ENCODE measurements at regions not wholly inside any gene's neighbourhood (a gene's known extent, or its start where the extent isn't known, plus 50 kb on each side); places are given as distances from the start of the nearest gene placed in this dataset.
A peak's percentile ranks its signal among the peaks of the same experiment; 100 is the strongest.

DNA sequence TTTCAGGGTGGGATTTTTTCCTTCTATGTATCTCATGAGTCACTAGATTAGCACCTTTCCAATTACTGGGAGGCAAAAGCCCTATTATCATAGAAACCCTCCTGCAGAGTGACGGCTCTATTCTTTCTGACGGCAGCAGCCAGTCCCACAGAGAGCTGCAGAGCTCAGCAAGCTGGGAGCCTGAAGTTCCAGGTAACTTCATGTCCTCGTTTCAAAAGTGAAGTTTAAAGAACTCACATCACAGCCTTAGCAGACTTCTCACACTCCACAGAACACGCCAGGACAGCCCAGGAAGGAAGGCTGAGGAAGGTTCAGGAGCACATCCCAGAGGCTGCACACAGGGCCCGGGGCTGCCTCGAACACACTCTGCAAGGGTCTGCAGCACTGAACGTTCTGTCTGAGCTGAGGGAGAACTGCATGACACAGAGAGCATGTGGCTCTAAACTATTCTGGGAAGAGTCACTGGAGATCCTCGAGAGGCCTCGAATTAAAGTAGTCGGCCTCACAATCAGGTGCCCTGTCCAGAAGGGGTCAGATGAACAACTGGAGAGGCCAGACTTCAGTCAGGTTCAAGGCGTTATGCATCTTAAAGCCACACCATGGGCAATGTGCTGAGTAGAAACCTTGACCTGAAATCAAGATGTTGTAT, 104.2 kb upstream of the DRD2 start:
- peak; percentile 54 for ATAC-seq
- H3K4me1 ChIP-seq (ENCODE audit: control insufficient read depth, insufficient read depth, low read length), result no peaks in the 10 kb centered on the region
- BruUV-seq (replicated peaks), result no TSS peak
- TF ChIP-seq POLR2AphosphoS5 (IDR thresholded peaks at IDR 0.05; ENCODE audit: low read depth, low read length), result no peak
- TF ChIP-seq SIN3A (IDR thresholded peaks at IDR 0.05; ENCODE audit: borderline replicate concordance, insufficient read depth, low read depth, low read length), result no peak
- POLR2A ChIA-PET, result no interaction called here
- CTCF ChIA-PET, result no interaction called here
- no peak overlapping the region for H3K4me3 ChIP-seq (ENCODE audit: low read depth in 2 of 2, low read length in 2 of 2)
- H3K9me3 ChIP-seq (ENCODE audit: control insufficient read depth, insufficient read depth, low read depth, low read length), result no peaks in the 10 kb centered on the region
- no peak overlapping the region for H3K27ac ChIP-seq (ENCODE audit: low read length)
- DNase-seq (ENCODE audit: low read depth, low spot score), result no peak
- intact Hi-C loops (cut with micrococcal nuclease; ENCODE audit: unreplicated experiment), result no loop called here
- H3K27me3 ChIP-seq (ENCODE audit: control insufficient read depth, insufficient read depth, low read length), result no peaks in the 10 kb centered on the region
- H3K36me3 ChIP-seq (ENCODE audit: control insufficient read depth, insufficient read depth, low read length), result no peaks in the 10 kb centered on the region
- in situ Hi-C loops (cut with HindIII; ENCODE audit: low pct_unique_long_range_greater_than_20kb, low sequenced_read_pairs), result no loop called here

DNA sequence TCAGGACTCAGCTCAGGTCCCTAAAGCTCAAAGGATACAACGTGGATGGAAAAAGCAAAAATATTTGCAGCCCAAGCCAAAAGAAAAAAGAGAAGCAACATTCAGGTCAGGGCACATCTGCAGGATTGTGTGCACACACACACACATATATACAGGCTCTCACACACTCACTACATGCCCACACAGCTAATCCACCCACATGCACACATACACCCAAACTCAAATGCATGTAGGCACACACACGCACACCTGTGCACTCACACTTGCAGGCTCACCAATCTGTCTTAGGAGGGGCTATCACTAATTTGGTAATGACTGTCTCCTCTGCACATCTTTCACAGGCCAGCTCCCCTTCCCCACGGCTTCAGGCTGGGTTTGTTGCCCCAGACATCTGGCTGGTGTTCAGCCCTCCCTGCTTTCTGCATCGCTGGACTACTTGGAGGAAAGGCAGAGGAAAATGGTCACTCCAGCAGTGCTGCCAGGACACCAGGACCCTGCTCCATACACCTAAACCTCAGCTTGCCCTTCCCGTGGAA, 103.6 kb upstream of the DRD2 start:
- POLR2A ChIA-PET, result no interaction called here
- no peak overlapping the region for H3K27ac ChIP-seq (ENCODE audit: low read length)
- H3K9me3 ChIP-seq (ENCODE audit: control insufficient read depth, insufficient read depth, low read depth, low read length), result no peaks in the 10 kb centered on the region
- H3K27me3 ChIP-seq (ENCODE audit: control insufficient read depth, insufficient read depth, low read length), result no peaks in the 10 kb centered on the region
- in situ Hi-C loops (cut with HindIII; ENCODE audit: low pct_unique_long_range_greater_than_20kb, low sequenced_read_pairs) (no loop called here), intact Hi-C loops (cut with micrococcal nuclease; ENCODE audit: unreplicated experiment) (no loop called here)
- no TSS peak for BruUV-seq (replicated peaks)
- H3K4me3 ChIP-seq (ENCODE audit: low read depth in 2 of 2, low read length in 2 of 2), result no peak overlapping the region
- DNase-seq (ENCODE audit: low read depth, low spot score) (no peak), ATAC-seq (peak; percentile 43; the same call in 1 of the 2 replicates)
- CTCF ChIA-PET, result interaction anchor here (0.6 kb wide), 1 partner anchor 51 kb away, joined by 3 read pairs; no protein-coding TSS in a partner anchor
- TF ChIP-seq POLR2AphosphoS5 (IDR thresholded peaks at IDR 0.05; ENCODE audit: low read depth, low read length), result no peak
- no peak for TF ChIP-seq SIN3A (IDR thresholded peaks at IDR 0.05; ENCODE audit: borderline replicate concordance, insufficient read depth, low read depth, low read length)
- TF ChIP-seq, protein P1, sequence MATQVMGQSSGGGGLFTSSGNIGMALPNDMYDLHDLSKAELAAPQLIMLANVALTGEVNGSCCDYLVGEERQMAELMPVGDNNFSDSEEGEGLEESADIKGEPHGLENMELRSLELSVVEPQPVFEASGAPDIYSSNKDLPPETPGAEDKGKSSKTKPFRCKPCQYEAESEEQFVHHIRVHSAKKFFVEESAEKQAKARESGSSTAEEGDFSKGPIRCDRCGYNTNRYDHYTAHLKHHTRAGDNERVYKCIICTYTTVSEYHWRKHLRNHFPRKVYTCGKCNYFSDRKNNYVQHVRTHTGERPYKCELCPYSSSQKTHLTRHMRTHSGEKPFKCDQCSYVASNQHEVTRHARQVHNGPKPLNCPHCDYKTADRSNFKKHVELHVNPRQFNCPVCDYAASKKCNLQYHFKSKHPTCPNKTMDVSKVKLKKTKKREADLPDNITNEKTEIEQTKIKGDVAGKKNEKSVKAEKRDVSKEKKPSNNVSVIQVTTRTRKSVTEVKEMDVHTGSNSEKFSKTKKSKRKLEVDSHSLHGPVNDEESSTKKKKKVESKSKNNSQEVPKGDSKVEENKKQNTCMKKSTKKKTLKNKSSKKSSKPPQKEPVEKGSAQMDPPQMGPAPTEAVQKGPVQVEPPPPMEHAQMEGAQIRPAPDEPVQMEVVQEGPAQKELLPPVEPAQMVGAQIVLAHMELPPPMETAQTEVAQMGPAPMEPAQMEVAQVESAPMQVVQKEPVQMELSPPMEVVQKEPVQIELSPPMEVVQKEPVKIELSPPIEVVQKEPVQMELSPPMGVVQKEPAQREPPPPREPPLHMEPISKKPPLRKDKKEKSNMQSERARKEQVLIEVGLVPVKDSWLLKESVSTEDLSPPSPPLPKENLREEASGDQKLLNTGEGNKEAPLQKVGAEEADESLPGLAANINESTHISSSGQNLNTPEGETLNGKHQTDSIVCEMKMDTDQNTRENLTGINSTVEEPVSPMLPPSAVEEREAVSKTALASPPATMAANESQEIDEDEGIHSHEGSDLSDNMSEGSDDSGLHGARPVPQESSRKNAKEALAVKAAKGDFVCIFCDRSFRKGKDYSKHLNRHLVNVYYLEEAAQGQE (IDR thresholded peaks at IDR 0.05; ENCODE audit: insufficient read depth in 1 of 2, low read depth in 2 of 2, low read length in 1 of 2), result no peak
- TF ChIP-seq TCF7L2 (IDR thresholded peaks at IDR 0.05; ENCODE audit: low read depth, low read length), result no peak
- H3K4me1 ChIP-seq (ENCODE audit: control insufficient read depth, insufficient read depth, low read length), result no peaks in the 10 kb centered on the region
- no peaks in the 10 kb centered on the region for H3K36me3 ChIP-seq (ENCODE audit: control insufficient read depth, insufficient read depth, low read length)

DNA sequence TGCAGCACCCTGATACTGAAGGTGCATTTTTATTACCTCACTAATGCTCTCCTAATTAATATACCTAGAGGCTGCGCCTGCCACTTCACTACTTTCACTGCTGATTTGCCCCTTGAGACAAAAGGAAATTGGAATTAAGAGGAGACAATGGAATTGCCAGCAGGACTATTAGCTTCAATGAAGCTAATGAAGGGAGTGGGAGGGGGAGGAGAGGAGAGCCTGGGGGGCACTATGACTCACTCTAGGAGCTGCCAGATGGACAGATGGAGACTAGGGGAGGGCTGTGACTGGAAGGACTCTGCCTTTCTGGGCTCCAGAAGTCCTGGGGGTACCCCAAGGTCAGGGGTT, 102.8 kb upstream of the DRD2 start:
- in situ Hi-C loops (cut with HindIII; ENCODE audit: low pct_unique_long_range_greater_than_20kb, low sequenced_read_pairs), result no loop called here
- no peaks in the 10 kb centered on the region for H3K36me3 ChIP-seq (ENCODE audit: control insufficient read depth, insufficient read depth, low read length)
- CTCF ChIA-PET, result no interaction called here
- intact Hi-C loops (cut with micrococcal nuclease; ENCODE audit: unreplicated experiment), result no loop called here
- H3K27ac ChIP-seq (ENCODE audit: low read length), result no peak overlapping the region
- no peak overlapping the region for H3K4me3 ChIP-seq (ENCODE audit: low read depth in 2 of 2, low read length in 2 of 2)
- H3K9me3 ChIP-seq (ENCODE audit: control insufficient read depth, insufficient read depth, low read depth, low read length), result no peaks in the 10 kb centered on the region
- no peaks in the 10 kb centered on the region for H3K4me1 ChIP-seq (ENCODE audit: control insufficient read depth, insufficient read depth, low read length)
- DNase-seq (ENCODE audit: low read depth, low spot score), result no peak
- H3K27me3 ChIP-seq (ENCODE audit: control insufficient read depth, insufficient read depth, low read length), result no peaks in the 10 kb centered on the region
- BruUV-seq (replicated peaks), result no TSS peak
- POLR2A ChIA-PET, result no interaction called here
- no peak for TF ChIP-seq TCF7L2 (IDR thresholded peaks at IDR 0.05; ENCODE audit: low read depth, low read length)
- TF ChIP-seq SIN3A (IDR thresholded peaks at IDR 0.05; ENCODE audit: borderline replicate concordance, insufficient read depth, low read depth, low read length), result no peak
- TF ChIP-seq, protein P1 (IDR thresholded peaks at IDR 0.05; ENCODE audit: insufficient read depth in 1 of 2, low read depth in 2 of 2, low read length in 1 of 2), result no peak
- TF ChIP-seq, protein P2, sequence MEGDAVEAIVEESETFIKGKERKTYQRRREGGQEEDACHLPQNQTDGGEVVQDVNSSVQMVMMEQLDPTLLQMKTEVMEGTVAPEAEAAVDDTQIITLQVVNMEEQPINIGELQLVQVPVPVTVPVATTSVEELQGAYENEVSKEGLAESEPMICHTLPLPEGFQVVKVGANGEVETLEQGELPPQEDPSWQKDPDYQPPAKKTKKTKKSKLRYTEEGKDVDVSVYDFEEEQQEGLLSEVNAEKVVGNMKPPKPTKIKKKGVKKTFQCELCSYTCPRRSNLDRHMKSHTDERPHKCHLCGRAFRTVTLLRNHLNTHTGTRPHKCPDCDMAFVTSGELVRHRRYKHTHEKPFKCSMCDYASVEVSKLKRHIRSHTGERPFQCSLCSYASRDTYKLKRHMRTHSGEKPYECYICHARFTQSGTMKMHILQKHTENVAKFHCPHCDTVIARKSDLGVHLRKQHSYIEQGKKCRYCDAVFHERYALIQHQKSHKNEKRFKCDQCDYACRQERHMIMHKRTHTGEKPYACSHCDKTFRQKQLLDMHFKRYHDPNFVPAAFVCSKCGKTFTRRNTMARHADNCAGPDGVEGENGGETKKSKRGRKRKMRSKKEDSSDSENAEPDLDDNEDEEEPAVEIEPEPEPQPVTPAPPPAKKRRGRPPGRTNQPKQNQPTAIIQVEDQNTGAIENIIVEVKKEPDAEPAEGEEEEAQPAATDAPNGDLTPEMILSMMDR (IDR thresholded peaks at IDR 0.05), result no peak
- no peak for TF ChIP-seq POLR2AphosphoS5 (IDR thresholded peaks at IDR 0.05; ENCODE audit: low read depth, low read length)
- no peak for ATAC-seq
